GM10248 (cell line): ENCODE measurements at regions not wholly inside any gene's neighbourhood (a gene's known extent, or its start where the extent isn't known, plus 50 kb on each side); places are given as distances from the start of the nearest gene placed in this dataset.

Experiments used
- CTCF ChIA-PET: fragments of 300-600 bp; sonication (Branson Sonifier 250); formaldehyde crosslinking; extraction: SDS; loops from one replicate; lab custom pipeline; 2021; ENCODE audit warnings: antibody characterized with exemption; lab: Yijun Ruan, JAX
- POLR2A ChIA-PET: fragments of 350-650 bp; sonication (Branson Sonifier 250); formaldehyde crosslinking; extraction: SDS; loops from one replicate; lab custom pipeline; 2020; ENCODE audit warnings: antibody characterized with exemption; lab: Yijun Ruan, JAX
- DNase-seq: peaks from one replicate; pipeline ENCODE4 v3.0.0; 2012; ENCODE audit errors: extremely low spot score
- CTCF ChIP-seq: IDR thresholded peaks from 2 replicates; pipeline ENCODE4 v1.5.1; 2012; ENCODE audit warnings: mild to moderate bottlenecking, low read depth; ENCODE audit errors: extremely low read depth, missing control alignments, control extremely low read depth

- POLR2A ChIA-PET, result no interaction called here
- CTCF ChIA-PET, result no interaction called here
- DNase-seq, result no peak
- TF ChIP-seq CTCF, result no peak
Measured at GRCh38 chr2:18721038-18721922, 131.9 kb upstream of the NT5C1B start.

GRCh38 chr2:18719978-18720775 lies 130.8 kb upstream of the NT5C1B start:
- POLR2A ChIA-PET, result no interaction called here
- no peak for TF ChIP-seq CTCF
- no peak for DNase-seq
- CTCF ChIA-PET, result no interaction called here

- ChIA-PET CTCF (interaction anchor here (1.5 kb wide), 1 partner anchor 8 kb away, joined by 5 read pairs; no protein-coding TSS in a partner anchor), POLR2A (no interaction called here)
- no peak for TF ChIP-seq CTCF
- DNase-seq, result no peak
Measured at GRCh38 chr2:18708203-18708715, 118.9 kb upstream of the NT5C1B start.

- ChIA-PET CTCF (no interaction called here), POLR2A (no interaction called here)
- DNase-seq, result no peak
- no peak for TF ChIP-seq CTCF
Measured at GRCh38 chr2:18706001-18706400, 116.6 kb upstream of the NT5C1B start.

- TF ChIP-seq CTCF, result no peak
- ChIA-PET CTCF (interaction anchor here (1.0 kb wide), 1 partner anchor 41 kb away, joined by 3 read pairs; no protein-coding TSS in a partner anchor), POLR2A (no interaction called here)
- no peak for DNase-seq
Measured at GRCh38 chr2:18704276-18704675, 114.9 kb upstream of the NT5C1B start.

GRCh38 chr2:18703555-18703954 lies 114.2 kb upstream of the NT5C1B start:
- no peak for DNase-seq
- TF ChIP-seq CTCF, result no peak
- POLR2A ChIA-PET, result no interaction called here
- CTCF ChIA-PET, result interaction anchor here (1.5 kb wide), 1 partner anchor 9 kb away, joined by 3 read pairs; no protein-coding TSS in a partner anchor
